ENCODE measurements at regions not wholly inside any gene's neighbourhood (a gene's known extent, or its start where the extent isn't known, plus 50 kb on each side); places are given as distances from the start of the nearest gene placed in this dataset.

DNA sequence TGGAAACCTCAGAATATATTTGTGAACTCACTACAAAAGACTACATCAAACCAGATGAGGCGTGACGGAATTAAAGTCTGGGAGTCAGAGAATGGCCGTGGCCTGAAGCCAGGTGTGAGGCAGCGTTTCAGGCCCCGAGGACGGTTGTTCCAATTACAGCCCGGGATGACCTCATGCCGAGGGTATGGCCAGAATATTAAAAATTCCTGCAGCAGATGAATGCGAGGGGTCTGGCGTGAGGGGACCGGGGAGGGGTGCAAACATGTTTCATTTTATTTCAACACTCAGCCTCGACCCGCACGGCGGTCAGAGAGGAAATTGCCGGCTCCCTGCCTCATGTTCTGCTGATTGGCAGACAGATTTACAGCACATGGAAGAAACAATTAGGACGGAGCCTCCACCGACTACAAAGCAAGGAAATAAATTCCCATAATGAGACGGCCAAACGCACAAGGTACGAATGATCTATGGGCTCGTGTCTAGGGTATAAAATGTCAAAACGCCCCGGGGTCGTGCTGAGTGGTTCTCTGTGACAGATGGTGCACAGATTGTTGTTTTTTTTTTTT is 289.7 kb downstream of the SHOX start:
- no peak for DNase-seq (ENCODE audit: extremely low spot score)
- H3K27me3 ChIP-seq, result peaks cover 0 to 16% (median 0%) of the 10 kb centered on the region in 4 donors
- 49% methylated on average over 25 of the region's 25 CpGs for WGBS
- H3K36me3 ChIP-seq, result no peaks in the 10 kb centered on the region
- peaks cover 0 to 10% (median 0%) of the 10 kb centered on the region in 4 donors for H3K9me3 ChIP-seq
- intact Hi-C loops (cut with DNase I), result no loop called here
- no peak for TF ChIP-seq POLR2AphosphoS5 (IDR thresholded peaks at IDR 0.05)
- TF ChIP-seq, protein P1, sequence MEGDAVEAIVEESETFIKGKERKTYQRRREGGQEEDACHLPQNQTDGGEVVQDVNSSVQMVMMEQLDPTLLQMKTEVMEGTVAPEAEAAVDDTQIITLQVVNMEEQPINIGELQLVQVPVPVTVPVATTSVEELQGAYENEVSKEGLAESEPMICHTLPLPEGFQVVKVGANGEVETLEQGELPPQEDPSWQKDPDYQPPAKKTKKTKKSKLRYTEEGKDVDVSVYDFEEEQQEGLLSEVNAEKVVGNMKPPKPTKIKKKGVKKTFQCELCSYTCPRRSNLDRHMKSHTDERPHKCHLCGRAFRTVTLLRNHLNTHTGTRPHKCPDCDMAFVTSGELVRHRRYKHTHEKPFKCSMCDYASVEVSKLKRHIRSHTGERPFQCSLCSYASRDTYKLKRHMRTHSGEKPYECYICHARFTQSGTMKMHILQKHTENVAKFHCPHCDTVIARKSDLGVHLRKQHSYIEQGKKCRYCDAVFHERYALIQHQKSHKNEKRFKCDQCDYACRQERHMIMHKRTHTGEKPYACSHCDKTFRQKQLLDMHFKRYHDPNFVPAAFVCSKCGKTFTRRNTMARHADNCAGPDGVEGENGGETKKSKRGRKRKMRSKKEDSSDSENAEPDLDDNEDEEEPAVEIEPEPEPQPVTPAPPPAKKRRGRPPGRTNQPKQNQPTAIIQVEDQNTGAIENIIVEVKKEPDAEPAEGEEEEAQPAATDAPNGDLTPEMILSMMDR (IDR thresholded peaks at IDR 0.05), result no peak
- H3K4me1 ChIP-seq, result no peaks in the 10 kb centered on the region
- no peak overlapping the region for H3K27ac ChIP-seq (replicated peaks in 1 of 4)
- H3K4me3 ChIP-seq, result no peak overlapping the region

DNA sequence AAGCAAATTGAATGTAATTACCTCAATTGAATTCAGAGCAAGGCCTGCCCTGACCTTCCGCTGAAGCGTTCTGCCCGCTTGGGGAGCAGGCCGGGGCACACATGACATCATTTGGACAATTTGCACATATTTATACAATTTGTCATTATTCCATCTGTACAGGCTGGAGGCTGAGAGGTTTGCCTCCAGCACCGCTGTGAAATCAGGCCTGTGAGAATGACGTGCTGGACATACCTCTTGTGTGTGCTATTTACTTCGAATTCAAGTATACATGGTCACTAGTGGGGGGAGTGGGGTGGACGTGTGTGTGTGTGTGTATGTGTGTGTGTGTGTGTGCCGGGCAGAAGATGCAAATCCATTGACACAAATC is 285.6 kb downstream of the SHOX start:
- no peak overlapping the region for H3K4me3 ChIP-seq
- TF ChIP-seq POLR2AphosphoS5 (IDR thresholded peaks at IDR 0.05), result no peak
- TF ChIP-seq, protein P1 (IDR thresholded peaks at IDR 0.05), result no peak
- no peak for TF ChIP-seq POLR2A (IDR thresholded peaks at IDR 0.05; ENCODE audit: low read depth)
- no peak for TF ChIP-seq EP300 (IDR thresholded peaks at IDR 0.05)
- H3K36me3 ChIP-seq, result no peaks in the 10 kb centered on the region
- WGBS, result 65% methylated on average over 8 of the region's 9 CpGs
- DNase-seq (ENCODE audit: extremely low spot score), result no peak
- H3K9me3 ChIP-seq, result no peaks in the 10 kb centered on the region
- H3K4me1 ChIP-seq, result no peaks in the 10 kb centered on the region
- H3K27me3 ChIP-seq, result peaks cover 0 to 11% (median 0%) of the 10 kb centered on the region in 4 donors
- no peak overlapping the region for H3K27ac ChIP-seq (replicated peaks in 1 of 4)
- intact Hi-C loops (cut with DNase I), result no loop called here

DNA sequence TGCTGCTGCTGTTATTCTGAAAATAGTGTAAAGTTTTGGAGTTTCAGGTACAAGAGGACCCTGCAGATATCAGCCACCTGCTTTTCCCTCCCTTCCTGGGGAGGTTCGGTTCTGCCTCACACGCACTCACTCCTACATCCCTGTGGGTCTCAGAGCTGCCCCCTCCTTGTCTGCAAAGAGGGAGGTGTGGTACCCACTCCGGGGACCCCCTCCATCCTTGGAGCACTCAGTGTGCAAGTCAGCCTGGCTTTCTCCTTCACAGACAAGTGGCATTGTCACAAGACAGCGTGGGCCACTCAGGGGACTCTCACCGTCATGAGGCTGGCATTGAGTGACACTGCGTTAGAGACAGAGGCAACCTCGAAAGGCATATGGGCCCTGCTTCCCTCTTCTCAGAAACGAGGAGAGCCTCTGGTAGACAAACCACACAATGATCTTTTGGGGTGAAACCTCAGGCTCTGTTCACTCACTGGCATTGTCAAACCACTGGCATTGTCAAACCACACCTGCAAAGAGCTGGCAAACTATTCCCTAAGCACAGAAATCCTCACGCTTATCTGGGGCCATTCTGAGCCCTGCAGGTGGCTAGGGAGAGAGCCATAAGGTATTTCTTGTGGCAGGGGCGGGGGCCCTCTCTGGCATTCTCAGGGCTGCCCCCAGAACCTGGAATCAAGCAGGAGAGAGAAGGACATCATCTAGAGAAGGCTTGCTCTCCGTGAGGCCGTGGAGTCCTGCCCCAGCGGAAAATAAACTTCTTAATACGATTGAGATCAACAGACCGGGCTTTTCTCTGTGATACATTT is 285.0 kb downstream of the SHOX start:
- H3K36me3 ChIP-seq, result no peaks in the 10 kb centered on the region
- no peaks in the 10 kb centered on the region for H3K9me3 ChIP-seq
- 60% methylated on average over 13 of the region's 15 CpGs for WGBS
- no peak overlapping the region for H3K27ac ChIP-seq (replicated peaks in 1 of 4)
- peaks cover 0 to 10% (median 0%) of the 10 kb centered on the region in 4 donors for H3K27me3 ChIP-seq
- TF ChIP-seq, protein P1 (IDR thresholded peaks at IDR 0.05), result no peak
- TF ChIP-seq POLR2A (IDR thresholded peaks at IDR 0.05; ENCODE audit: low read depth), result no peak
- no peak for TF ChIP-seq EP300 (IDR thresholded peaks at IDR 0.05)
- TF ChIP-seq POLR2AphosphoS5 (IDR thresholded peaks at IDR 0.05), result no peak
- no peaks in the 10 kb centered on the region for H3K4me1 ChIP-seq
- DNase-seq (ENCODE audit: extremely low spot score), result no peak
- intact Hi-C loops (cut with DNase I), result no loop called here
- H3K4me3 ChIP-seq, result no peak overlapping the region

DNA sequence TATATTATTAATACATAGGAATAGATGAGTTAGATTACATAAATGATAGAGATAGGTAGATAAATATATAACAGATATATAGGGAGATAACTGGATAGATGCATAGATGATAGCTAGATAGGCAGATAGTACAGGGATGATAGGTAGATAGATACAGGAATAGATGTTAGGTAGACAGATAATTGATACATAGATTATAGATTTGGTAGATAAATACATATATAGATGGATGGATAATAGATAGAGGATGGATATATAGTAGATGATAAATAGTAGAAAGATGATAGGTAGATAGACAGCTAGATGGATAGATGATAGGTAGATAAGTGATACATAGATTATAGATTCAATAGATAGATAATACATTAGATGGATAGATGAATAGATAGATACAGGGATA is 283.6 kb downstream of the SHOX start:
- DNase-seq (ENCODE audit: extremely low spot score), result no peak
- intact Hi-C loops (cut with DNase I), result no loop called here
- no peak overlapping the region for H3K4me3 ChIP-seq
- TF ChIP-seq POLR2A (IDR thresholded peaks at IDR 0.05; ENCODE audit: low read depth), result no peak
- TF ChIP-seq, protein P1 (IDR thresholded peaks at IDR 0.05), result no peak
- TF ChIP-seq POLR2AphosphoS5 (IDR thresholded peaks at IDR 0.05), result no peak
- TF ChIP-seq EP300 (IDR thresholded peaks at IDR 0.05), result no peak
- no peaks in the 10 kb centered on the region for H3K9me3 ChIP-seq
- H3K4me1 ChIP-seq, result no peaks in the 10 kb centered on the region
- H3K27ac ChIP-seq (replicated peaks in 1 of 4), result no peak overlapping the region
- no peaks in the 10 kb centered on the region for H3K36me3 ChIP-seq
- peaks cover 0 to 10% (median 0%) of the 10 kb centered on the region in 4 donors for H3K27me3 ChIP-seq

All from esophagus muscularis mucosa (tissue), 4 donors.